Astrocyte (in vitro differentiated cells and primary cell): ENCODE measurements at regions not wholly inside any gene's neighbourhood (a gene's known extent, or its start where the extent isn't known, plus 50 kb on each side); places are given as distances from the start of the nearest gene placed in this dataset.

Experiments used
- CTCF ChIP-seq: IDR thresholded peaks from 2 replicates; pipeline ENCODE4 v1.5.1; 2011; ENCODE audit warnings: low read depth, mild to moderate bottlenecking, inconsistent platforms, low read length, moderate library complexity; ENCODE audit not compliant: insufficient read depth
- EZH2 ChIP-seq: IDR thresholded peaks from 2 replicates; pipeline ENCODE4 v1.6.1; 2012; ENCODE audit warnings: mild to moderate bottlenecking, low read length, inconsistent platforms; ENCODE audit not compliant: insufficient read depth

GRCh38 chr7:22934023-22934422 is 79.9 kb downstream of the HYCC1 start:
- TF ChIP-seq CTCF (no peak), EZH2 (no peak)
